ENCODE measurements at regions not wholly inside any gene's neighbourhood (a gene's known extent, or its start where the extent isn't known, plus 50 kb on each side); places are given as distances from the start of the nearest gene placed in this dataset.

GRCh38 chr19:31154021-31154420 is 195.2 kb downstream of the TSHZ3 start:
- DNase-seq: no peak

DNA sequence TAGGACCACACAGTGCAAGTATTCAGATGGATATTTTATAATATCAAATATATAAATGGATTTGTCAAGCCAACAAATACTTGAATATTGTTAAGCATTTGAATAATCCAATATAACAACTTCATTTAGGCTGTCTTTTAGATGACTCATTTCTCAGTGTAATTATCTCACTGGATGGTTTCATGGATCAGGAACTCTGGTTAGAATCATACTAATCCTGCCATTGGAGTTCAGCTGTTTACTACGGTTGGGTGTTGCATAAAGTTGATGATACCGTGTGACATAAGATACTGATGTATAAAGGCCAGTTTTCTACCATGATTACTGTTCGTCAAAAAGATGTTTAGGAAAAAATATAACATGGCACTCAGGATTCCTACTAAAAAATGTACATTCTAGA is 196.3 kb downstream of the TSHZ3 start:
- DNase-seq: no peak

DNA sequence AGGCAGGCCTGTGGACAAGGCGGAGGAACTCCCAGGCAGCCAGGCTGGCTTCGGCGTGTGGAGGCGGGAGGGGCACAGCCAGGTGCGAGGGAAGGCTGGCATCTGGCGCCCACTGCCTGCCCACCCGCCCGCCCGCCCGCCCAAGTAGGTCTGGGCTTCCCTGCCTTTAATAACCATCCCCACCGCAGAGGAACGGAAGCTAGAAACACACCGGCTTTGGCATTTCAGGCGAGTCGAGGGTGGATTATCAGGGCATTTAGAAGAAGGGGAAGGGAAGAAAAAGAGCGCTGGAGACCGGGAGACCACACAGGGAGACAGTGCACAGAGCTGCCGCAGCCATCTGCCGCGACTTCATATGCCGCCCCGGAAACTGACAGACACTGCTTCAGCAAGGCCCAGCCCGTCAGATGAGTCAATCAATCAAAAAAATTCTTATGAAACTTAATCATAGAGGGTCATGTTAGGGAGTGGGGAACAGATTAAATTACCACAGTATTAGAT is 199.7 kb downstream of the TSHZ3 start:
- DNase-seq: no peak

GRCh38 chr19:31148671-31149070 is 200.6 kb downstream of the TSHZ3 start:
- DNase-seq: no peak

DNA sequence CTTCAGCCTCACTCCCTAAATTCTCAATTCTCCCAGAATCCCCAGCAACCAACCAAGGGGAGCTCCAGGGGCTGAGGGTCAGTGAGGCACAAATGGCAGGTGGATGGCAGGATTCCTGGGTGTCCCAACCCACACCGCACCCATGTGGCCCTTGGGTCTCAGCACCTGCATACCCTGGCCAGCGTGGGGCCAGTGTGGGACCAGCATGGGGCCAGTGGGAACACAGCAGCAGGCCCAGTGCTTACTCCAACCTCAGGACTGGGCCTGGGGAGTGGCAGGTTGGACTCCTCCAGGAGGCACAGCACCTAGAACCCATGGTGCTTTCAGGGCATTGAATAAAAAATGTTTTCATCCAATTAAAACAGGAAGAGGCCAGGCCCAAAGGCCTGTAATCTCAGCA is 202.0 kb downstream of the TSHZ3 start:
- no peak for DNase-seq

GRCh38 chr19:31146546-31147183 is 202.6 kb downstream of the TSHZ3 start:
- DNase-seq: no peak

- no peak for DNase-seq
These were observed 203.2 kb downstream of the TSHZ3 start for GRCh38 chr19:31146015-31146414.

DNA sequence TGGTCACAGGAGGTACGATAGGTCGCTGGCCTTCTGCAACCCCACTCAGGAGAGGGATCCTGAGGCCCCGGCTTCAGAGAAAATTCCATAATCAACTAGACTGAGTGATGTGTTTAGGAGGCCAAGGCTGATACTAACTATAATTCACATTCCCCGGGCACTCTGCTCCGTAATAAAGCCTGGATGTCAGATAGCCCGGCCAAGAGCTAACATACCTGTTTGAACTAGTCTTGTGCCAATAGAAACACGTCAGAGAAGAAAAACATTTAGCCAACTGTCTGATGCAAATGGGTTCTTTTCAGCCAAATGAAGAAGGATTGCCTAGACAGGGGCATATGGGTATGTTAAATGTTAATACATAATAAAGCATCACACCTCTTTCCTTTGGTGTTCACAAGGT is 204.2 kb downstream of the TSHZ3 start:
- no peak for DNase-seq

DNA sequence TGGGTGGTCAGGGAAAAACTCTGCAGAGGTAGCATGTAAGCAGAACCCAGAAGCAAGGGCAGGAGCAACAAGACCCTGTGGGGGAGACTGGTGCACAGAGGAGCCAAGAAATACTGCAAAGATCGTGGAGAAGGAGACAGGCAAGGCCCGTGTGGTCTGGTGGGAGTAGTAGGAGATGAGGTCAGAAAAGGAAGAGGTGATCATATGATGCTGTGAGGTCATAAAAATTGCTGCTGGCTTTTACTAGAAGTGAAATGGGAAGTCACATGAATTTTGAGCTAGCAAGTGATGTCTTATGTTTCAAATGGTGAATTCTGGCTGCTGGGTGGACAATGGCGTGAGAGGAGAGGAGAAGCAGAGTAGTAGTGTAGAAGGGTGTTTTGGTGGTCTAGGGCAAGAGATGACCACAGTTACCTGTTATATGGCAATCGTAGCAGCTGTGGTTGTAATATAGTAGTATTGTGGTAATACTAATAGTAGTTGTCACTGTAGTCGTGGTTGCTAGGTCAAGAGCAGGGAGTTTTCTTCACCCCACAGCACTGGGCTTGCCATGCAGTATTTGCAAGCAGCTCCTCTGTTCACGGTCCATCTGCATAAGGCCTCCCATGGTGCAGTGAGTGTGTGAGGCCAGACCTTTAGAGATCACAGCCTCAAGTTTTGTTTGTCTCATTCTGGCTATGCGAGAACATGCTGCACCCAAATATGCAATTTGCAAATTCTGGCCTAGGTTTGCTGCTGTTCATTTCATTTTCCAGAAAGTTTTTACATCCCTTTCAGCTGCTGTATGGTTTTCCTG is 205.0 kb downstream of the TSHZ3 start:
- no peak for DNase-seq

- DNase-seq: no peak
These were observed 207.9 kb downstream of the TSHZ3 start for GRCh38 chr19:31141301-31141700.

- no peak for DNase-seq
These were observed 208.5 kb downstream of the TSHZ3 start for GRCh38 chr19:31140717-31141116.

- no peak for DNase-seq
These were observed 209.2 kb downstream of the TSHZ3 start for GRCh38 chr19:31139871-31140505.

- DNase-seq: no peak
These were observed 211.2 kb downstream of the TSHZ3 start for GRCh38 chr19:31138077-31138476.

GRCh38 chr19:31135841-31136240 is 213.4 kb downstream of the TSHZ3 start:
- no peak for DNase-seq

DNA sequence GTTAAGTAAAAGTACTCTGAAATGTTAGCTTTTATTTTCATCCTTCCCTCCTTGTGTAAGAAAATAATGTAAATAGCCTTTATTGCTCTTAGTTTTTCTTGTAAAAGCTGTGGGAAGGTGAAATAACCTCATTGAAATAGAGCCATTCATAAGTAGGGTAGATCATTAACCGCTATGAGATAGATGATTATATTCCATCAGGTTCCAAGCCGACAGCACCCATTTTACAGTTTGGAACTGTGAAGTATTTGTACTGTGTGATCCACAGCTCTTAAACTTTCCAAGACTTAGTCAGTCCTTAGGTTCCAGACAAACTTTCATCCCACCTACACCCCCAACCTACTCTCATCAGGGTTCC is 216.5 kb downstream of the TSHZ3 start:
- no peak for DNase-seq

DNA sequence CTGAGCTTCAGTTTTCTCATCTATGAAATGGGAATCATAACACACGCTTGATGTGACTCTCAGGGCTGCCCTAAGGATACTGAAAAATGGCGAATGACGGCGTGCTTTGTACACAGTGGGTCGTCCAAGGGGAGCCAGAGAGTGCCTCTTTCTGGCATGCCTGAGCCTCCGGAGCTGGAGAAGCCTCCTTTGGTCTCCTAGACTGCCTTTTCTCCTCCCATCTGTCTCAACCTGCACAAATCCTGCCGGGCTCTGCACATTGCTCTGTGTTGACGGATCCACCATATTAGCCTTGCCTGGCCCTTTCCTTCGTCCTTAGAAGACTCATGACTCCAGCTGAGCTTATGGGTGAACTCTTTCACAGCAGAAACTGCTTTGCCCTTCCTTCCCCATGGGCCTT is 220.9 kb downstream of the TSHZ3 start:
- DNase-seq: no peak

GRCh38 chr19:31127134-31127967 is 221.9 kb downstream of the TSHZ3 start:
- DNase-seq: no peak

GRCh38 chr19:31126236-31126635 is 223.0 kb downstream of the TSHZ3 start:
- DNase-seq: no peak

DNA sequence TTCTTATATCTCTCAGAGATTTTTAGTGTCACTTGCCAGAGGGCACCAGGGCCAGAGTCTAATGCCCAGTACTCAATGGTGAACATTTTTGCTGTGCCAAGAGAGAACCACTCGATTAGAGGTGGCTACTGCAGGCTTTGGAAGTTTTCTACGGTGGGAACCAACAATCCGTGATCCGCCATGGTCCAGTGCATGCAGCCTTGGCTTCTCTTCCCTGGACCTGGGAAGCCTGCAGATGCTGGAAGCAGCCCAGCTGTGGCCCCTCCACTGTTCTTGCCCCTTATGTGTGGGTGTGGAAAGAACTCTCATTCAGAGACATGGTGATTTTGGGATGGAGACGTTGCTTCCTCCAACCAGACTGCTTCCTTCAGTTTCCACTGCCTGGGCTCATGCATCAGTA is 224.2 kb downstream of the TSHZ3 start:
- DNase-seq: no peak

DNA sequence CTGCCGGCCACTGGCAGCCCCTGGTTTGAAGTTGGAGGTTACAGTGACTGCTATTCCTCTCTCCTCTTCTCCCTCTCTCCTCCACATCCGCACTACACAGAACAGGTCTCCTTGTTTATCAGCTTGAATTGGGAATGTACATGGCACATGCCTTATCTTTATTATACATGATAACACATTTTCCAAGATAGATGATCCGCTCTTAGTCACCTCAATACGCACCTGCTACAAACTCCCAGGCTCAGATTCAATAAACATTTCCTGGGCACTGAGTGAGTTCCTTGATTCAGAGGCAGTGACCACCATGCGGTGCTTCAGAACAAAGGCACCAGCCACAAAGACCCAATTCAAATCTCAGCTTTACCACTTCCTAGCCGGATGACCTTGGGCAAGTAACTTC is 227.7 kb downstream of the TSHZ3 start:
- DNase-seq: no peak

GRCh38 chr19:31120952-31121351 is 228.3 kb downstream of the TSHZ3 start:
- DNase-seq: no peak

DNA sequence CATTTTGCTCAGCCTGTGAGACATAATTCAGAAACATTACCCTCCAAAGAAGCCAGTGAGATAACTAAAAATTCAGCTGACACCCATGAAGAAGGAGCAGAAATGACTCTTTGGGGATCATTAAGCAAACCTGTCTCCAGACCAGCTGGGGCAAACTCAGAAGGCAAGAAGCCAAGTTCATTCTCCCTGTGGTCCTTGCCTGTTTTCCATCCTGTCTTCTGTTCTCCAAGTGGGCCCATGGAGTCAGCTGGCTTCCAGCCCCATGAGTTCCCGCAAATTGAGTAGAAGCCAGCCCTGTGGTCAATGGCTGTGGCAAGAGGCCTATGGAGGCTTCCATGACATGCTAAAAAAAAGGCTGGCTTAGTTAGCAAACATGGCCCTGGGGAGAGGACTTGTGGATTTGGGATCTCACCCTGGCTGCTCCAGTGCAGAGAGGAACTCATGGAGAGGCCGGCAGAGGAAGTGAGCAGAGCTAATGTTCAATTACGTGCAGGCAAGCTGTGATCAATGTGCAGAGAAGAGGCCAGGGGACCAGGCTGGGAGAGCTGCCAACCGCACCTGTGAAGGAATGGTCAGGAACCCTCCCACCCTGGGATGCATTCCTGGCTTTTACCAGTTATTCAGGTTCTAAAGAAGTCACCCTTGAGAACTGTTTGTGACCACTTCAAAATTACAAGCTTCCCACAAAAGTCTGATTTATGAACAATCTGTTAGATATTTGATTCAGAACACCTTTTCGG is 229.1 kb downstream of the TSHZ3 start:
- DNase-seq: no peak

DNA sequence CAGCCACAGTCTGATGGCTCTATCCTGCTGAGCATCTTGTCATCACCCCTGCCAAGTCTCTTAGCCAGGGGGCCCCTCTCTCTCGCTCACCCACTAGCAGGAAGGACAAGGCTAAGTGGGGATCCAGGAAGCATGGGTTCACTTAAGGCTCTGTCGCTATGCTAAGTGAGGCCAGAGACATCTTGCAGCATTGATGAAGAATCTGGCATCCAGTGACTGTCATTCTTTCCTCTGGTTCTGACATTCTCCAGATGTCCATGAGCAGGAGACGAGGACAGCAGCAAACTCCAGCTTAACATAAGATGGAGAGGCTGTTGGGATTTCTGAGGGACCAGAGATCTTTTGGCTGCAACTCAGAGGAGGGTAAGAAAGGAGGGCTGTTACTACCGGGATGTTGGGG is 230.2 kb downstream of the TSHZ3 start:
- DNase-seq: no peak
